AG04450 (cell line): ENCODE measurements at regions not wholly inside any gene's neighbourhood (a gene's known extent, or its start where the extent isn't known, plus 50 kb on each side); places are given as distances from the start of the nearest gene placed in this dataset.

ENCODE experiments used
- CTCF ChIA-PET: fragments of 300-600, 350-600 bp; formaldehyde crosslinking; extraction: SDS; loops from one replicate; lab custom pipeline; 2022; ENCODE audit warnings: antibody characterized with exemption, inconsistent platforms; lab: Charles Lee
- POLR2A ChIA-PET: fragments of 350-600 bp; formaldehyde crosslinking; extraction: SDS; loops from one replicate; lab custom pipeline; 2021; ENCODE audit warnings: antibody characterized with exemption, inconsistent platforms; lab: Yijun Ruan, JAX
- DNase-seq: peaks from one replicate; pipeline ENCODE4 v3.0.0-alpha.2; 2011; ENCODE audit warnings: low read depth, low spot score
- H3K27ac ChIP-seq: one replicate; pipeline ENCODE4 v1.5.1; 2012; ENCODE audit warnings: low read depth, low read length, control low read depth
- H3K27me3 ChIP-seq: one replicate; pipeline ENCODE4 v1.6.0; 2012; ENCODE audit warnings: low read length; ENCODE audit not compliant: control insufficient read depth, insufficient read depth
- H3K4me3 ChIP-seq: 2 replicates; pipeline ENCODE4 v1.5.1; 2011; ENCODE audit warnings: mild to moderate bottlenecking, low read depth, low read length, control low read depth
- H3K9me3 ChIP-seq: 2 replicates; pipeline ENCODE4 v1.5.1; 2012; ENCODE audit warnings: low read length; ENCODE audit not compliant: control insufficient read depth, insufficient read depth
- TF ChIP-seq, protein P1 (sequence below): IDR thresholded peaks from 2 replicates; pipeline ENCODE4 v1.5.1; 2011; ENCODE audit warnings: low read depth, low read length, control low read depth, inconsistent platforms

DNA sequence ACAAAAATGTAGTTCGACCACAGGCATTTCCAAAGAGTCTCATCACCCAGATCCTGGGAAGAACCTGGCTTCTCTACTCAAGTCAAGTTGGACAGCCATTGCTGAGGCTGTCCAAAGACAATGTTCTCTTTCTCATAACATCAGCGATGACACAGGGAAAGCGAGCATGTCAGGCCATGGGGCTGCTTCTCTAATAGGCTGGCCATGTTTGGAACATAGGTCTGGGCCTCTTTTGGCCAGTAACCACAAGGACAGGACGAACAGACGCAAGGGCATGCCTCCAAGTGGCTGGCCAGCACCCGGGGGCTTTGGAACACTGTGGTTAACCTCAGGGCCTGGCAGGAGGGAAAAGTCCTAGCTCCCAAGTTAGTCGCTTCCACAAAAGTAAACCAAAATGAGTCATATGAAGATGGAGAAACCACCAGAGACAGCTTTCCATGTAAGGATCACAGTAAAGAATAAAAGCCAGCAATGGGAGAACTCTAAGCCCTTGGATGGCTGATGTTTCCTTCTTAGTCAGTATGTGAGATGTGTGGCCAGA is 80.6 kb upstream of the SLC44A3 start:
- Histone ChIP-seq H3K9me3 (no peaks in the 10 kb centered on the region), H3K27me3 (no peaks in the 10 kb centered on the region), H3K4me3 (no peak overlapping the region), H3K27ac (peak overlapping the region; percentile 91)
- CTCF ChIA-PET: no interaction called here
- TF ChIP-seq, protein P1, sequence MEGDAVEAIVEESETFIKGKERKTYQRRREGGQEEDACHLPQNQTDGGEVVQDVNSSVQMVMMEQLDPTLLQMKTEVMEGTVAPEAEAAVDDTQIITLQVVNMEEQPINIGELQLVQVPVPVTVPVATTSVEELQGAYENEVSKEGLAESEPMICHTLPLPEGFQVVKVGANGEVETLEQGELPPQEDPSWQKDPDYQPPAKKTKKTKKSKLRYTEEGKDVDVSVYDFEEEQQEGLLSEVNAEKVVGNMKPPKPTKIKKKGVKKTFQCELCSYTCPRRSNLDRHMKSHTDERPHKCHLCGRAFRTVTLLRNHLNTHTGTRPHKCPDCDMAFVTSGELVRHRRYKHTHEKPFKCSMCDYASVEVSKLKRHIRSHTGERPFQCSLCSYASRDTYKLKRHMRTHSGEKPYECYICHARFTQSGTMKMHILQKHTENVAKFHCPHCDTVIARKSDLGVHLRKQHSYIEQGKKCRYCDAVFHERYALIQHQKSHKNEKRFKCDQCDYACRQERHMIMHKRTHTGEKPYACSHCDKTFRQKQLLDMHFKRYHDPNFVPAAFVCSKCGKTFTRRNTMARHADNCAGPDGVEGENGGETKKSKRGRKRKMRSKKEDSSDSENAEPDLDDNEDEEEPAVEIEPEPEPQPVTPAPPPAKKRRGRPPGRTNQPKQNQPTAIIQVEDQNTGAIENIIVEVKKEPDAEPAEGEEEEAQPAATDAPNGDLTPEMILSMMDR: no peak
- POLR2A ChIA-PET: interaction anchor here (0.6 to 1.7 kb wide), 8 partner anchors 12 to 198 kb away, joined by 3 to 12 read pairs (median 4); partner anchors contain the start of gene F3
- DNase-seq: peak; percentile 83

DNA sequence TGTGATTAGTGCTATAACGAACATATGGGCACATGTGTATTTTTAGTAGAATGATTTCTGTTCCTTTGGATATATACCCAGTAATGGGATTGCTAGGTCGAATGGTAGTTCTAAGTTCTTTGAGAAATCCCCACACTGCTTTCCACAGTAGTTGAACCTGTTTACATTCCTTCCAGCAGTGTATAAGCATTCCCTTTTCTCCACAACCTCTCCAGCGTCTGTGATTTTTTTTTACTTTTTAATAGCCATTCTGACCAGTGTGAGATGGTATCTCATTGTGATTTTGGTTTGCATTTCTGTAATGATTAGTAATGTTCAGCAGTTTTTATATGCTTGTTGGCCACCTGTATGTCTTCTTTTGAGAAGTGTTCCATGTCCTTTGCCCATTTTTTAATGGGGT is 81.8 kb upstream of the SLC44A3 start:
- no peak for DNase-seq
- CTCF ChIA-PET: interaction anchor here (0.6 kb wide), 1 partner anchor 50 kb away, joined by 3 read pairs; no protein-coding TSS in a partner anchor

DNA sequence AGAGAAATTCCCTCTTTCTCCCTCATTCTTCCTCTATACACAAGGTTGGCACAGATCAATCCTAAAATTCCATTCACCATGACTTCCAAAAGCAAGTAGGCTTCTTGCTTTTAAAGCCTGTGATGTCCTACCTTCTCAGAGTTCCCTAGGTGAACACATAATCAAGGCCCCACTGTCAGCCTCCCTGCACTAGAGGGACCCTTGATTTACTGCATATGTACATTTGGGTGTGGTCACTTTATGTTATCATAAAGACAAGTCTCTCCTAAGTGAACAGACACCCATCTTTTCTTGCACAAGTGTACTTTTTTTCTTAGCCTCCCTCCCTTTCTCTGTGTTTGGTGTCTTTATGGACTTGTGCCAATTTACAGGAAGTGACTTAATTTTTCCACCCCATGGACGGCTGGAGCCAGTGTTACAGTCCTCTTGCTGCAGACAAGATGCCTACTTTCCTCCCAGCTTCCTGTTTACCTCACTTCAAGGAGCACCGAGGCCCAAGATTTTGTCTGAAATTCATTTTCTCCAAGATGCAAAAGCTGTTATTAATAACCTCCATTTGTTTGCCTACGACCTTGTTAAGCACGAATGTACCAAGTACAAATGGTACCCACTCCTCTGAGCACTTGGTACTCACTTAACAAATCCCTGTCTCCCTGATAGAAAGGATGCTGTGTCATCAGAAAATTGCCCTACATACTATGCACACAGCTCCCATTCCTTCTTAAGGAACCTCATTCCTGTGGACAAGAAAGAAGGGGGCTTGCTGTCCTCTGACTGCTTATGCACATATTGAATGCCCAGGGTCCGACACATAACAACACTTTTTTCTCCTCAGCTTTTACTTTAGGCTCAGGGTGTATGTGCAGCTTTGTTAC is 82.8 kb upstream of the SLC44A3 start:
- TF ChIP-seq, protein P1: no peak
- no peak for DNase-seq
- ChIA-PET POLR2A (interaction anchor here (1.1 to 1.2 kb wide), 2 partner anchors 65 to 196 kb away, joined by 3 to 6 read pairs; partner anchors contain the start of gene F3), CTCF (interaction anchor here (0.7 to 0.8 kb wide), 2 partner anchors 14 to 69 kb away, joined by 3 read pairs; no protein-coding TSS in a partner anchor)
- H3K9me3 ChIP-seq: no peaks in the 10 kb centered on the region
- H3K4me3 ChIP-seq: no peak overlapping the region
- no peak overlapping the region for H3K27ac ChIP-seq
- no peaks in the 10 kb centered on the region for H3K27me3 ChIP-seq

More for the DNA sequence above, 81.8 kb upstream of the SLC44A3 start:
- Histone ChIP-seq H3K27ac (no peak overlapping the region), H3K9me3 (no peaks in the 10 kb centered on the region), H3K4me3 (no peak overlapping the region), H3K27me3 (no peaks in the 10 kb centered on the region)
- TF ChIP-seq, protein P1: peak; percentile 43
- POLR2A ChIA-PET: interaction anchor here (1.2 to 1.6 kb wide), 2 partner anchors 11 to 197 kb away, joined by 6 to 12 read pairs; partner anchors contain the start of gene F3

DNA sequence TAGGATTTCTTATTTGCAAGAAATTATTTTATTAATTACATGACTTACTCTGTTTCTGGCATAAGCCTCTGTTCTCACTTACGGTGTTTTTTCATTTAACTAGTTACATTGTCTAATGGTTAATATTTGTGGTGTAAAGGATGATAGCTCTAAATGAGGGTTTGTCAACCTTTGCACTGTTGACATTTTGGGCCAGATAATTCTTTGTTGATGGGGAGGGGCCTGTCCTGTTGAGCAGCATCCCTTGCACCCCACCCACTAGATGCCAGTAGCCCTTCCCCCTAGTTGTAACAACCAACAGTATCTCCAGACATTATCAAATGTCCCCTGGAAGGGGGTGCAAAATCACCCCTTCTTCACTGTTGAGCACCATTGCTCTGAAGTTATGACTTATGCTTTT is 83.6 kb upstream of the SLC44A3 start:
- H3K27me3 ChIP-seq: no peaks in the 10 kb centered on the region

More for the DNA sequence above, 83.6 kb upstream of the SLC44A3 start:
- no peak for DNase-seq
- Histone ChIP-seq H3K9me3 (no peaks in the 10 kb centered on the region), H3K4me3 (no peak overlapping the region), H3K27ac (no peak overlapping the region)
- ChIA-PET POLR2A (interaction anchor here (0.6 kb wide), 1 partner anchor 194 kb away, joined by 3 read pairs; no protein-coding TSS in a partner anchor), CTCF (interaction anchor here (0.8 kb wide), 1 partner anchor 13 kb away, joined by 3 read pairs; no protein-coding TSS in a partner anchor)
- TF ChIP-seq, protein P1: no peak
